ENCODE measurements at regions not wholly inside any gene's neighbourhood (a gene's known extent, or its start where the extent isn't known, plus 50 kb on each side); places are given as distances from the start of the nearest gene placed in this dataset.
"Not testable (repeated sequence)": the region's sequence is repeated elsewhere in the genome, so short reads cannot be mapped to it uniquely, and the experiment has no call there.

GRCh38 chr6:11427091-11427722, 110.3 kb upstream of the TMEM170B start:
- DNase-seq (ENCODE audit: low read depth in 2 of 2) = no peak

GRCh38 chr6:11426571-11426970, 111.0 kb upstream of the TMEM170B start:
- DNase-seq (ENCODE audit: low read depth in 2 of 2) = no peak

DNA sequence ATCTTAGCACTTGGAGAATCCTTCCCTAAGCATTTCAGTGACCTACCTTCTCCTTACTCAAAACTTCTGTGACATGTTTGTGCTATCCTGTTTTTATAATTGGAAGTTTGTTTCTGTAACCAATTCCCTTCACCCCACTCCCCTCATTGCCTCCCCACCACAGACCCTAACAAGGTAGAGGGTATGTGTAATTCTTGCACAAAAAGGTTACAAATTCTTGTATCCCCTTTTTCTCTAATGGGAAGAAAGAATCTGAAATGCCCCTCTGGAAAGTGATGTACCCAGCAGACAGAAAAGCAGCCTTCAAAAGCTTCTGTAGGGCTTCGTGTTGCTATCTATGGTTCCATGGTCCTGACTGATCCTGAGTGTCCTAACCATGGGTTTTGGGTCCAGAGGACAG, 111.7 kb upstream of the TMEM170B start:
- DNase-seq (ENCODE audit: low read depth in 2 of 2) = no peak

DNA sequence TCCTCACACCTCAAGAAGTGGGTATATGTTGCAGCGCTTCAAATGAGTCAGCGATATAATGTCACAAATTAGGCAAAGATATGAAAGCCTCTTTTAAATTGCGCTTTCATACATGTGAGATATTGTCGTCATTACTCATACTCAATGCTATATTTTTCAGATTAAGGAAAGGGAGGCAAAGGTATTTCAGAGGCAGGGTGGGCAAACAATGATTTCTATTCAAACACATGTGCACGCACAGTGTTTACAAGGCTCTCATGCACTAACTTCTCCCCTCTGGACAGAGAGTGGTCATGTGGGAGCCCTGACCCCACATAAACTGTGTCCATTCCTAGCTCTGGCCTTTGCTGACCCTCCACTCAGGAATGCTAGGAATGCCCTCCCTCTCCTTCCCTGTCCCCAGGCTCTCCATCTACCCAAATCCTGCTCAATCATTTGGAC, 112.1 kb upstream of the TMEM170B start:
- no peak for DNase-seq (ENCODE audit: low read depth in 2 of 2)

DNA sequence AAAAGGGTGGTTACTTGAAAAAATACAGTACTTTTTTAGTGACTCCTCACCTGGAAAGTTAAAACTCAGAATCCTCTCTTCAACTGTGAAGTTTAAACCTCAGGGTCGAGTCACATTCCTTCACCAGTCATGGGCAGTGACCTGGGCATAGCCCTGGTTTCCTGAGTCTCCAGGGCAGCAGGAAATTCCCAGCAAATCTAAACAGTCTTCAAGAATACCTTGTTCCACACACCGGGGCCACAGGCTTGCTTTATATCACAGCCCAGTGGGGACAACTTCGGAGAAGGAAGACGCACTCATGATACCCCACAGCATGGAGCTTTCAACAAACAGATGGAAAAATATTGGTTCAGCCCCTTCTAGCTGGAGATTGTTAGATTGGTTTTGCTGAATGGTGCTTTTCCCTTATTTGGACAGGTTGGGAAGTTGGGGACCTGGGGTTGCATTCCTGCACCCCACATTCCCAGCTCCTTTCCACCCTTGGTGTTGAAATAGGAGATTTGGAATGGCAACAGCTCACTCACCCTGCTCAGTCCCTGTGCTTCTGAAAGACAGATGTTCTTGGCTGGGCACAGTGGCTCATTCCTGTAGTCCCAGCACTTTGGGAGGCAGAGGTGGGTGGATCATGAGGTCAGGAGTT, 113.0 kb upstream of the TMEM170B start:
- DNase-seq (ENCODE audit: low read depth in 2 of 2) = no peak

DNA sequence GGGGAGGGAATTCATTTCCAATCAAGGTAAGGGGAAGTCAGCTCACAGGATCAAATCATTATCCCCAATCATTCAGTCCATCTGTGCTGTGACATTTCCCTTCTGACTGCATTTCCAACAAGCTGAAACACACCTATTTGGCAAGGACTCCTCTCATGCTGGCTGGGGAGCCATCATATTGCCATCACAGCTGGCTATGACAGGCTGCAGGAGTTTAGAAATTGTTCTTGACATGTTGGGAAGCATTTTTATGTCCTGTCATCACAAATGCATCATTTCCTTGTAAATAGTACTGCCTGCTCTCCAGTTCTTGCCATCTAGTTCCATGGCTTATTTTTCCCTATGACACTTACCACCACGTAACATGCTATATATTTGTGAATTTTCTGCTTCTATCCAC, 113.9 kb upstream of the TMEM170B start:
- DNase-seq (ENCODE audit: low read depth in 2 of 2) = no peak

DNA sequence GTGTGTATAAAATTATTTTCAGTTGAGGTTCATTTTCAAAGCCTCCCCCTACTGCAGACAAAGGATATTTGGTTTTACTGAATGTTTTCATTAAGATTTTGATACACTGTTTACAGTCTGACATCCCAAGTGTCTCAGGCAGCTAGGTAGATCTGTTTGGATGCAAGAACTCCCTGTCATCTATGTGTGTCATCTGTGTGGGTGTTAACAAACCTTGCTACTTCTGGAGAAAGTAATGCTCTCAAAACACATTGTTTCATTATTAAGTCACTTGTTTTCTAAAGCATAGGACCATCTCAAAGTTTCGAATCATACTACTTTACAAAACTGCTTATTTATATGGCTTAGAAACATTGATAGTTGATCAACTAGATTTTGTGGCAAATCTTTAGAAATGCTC, 114.5 kb upstream of the TMEM170B start:
- DNase-seq (ENCODE audit: low read depth in 2 of 2) = no peak

DNA sequence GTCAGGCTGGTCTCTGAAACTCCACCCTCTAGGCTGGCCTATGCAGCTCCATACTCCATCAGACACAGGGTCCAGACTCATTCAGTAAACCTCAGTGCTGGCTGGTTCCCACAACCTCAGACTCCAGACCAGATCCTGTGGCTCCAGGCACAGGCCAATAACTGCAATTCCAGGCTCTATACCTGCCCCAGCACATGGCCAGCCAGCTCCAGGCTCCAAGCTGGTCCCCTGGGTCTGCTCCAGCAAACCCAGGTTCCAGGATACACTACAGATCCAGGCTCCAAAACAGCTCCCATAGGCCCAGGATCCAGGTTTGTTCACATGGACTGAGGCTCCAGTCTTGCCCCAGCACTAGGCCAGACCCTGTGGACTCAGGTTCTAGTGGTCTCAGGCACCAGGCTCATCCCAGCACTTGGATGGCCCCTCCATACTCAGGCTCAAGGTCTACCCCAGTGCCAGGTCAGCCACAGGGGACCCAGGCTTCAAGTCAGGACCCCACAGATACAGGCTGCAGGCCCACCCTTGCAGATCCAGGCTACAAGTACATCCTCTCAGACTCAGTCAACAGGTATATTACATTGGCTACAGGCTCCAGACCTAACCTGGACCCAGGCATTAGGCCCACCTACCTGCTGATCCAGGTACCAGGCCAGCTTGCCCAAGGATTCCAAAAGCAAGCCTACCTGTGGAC, 117.6 kb upstream of the TMEM170B start:
- DNase-seq (ENCODE audit: low read depth in 2 of 2) = no peak

DNA sequence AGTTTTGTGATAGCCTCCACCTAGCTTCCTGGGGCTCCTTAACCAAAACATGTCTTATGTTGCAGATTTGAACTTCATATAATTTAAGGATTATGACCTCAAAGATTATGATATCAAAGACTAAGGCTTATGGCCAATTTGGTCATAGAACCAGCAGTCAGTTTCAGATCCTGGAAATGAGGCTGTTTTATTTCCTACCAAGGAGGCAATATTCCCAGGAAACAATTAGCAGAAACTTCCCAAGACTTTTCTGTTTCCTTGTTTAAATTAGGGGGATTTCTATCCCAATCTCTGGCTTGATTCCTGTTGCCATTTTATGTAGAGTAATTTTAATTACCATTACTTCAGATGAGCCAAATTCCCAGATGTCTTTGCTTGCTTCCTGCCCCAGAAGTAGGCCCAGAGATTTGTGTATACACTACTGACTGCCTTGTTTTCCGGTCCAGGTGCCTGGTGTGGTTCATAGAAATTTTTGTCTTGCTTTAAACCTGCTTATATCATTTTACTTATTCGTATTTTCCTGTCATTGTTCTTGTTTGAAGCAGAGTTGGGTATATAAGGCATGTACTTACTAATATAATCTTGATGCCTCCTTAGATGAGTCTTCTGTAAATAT, 119.2 kb upstream of the TMEM170B start:
- DNase-seq (ENCODE audit: low read depth in 2 of 2) = no peak

- DNase-seq (ENCODE audit: low read depth in 2 of 2) = no peak
These were observed 120.5 kb upstream of the TMEM170B start for GRCh38 chr6:11416936-11417576.

DNA sequence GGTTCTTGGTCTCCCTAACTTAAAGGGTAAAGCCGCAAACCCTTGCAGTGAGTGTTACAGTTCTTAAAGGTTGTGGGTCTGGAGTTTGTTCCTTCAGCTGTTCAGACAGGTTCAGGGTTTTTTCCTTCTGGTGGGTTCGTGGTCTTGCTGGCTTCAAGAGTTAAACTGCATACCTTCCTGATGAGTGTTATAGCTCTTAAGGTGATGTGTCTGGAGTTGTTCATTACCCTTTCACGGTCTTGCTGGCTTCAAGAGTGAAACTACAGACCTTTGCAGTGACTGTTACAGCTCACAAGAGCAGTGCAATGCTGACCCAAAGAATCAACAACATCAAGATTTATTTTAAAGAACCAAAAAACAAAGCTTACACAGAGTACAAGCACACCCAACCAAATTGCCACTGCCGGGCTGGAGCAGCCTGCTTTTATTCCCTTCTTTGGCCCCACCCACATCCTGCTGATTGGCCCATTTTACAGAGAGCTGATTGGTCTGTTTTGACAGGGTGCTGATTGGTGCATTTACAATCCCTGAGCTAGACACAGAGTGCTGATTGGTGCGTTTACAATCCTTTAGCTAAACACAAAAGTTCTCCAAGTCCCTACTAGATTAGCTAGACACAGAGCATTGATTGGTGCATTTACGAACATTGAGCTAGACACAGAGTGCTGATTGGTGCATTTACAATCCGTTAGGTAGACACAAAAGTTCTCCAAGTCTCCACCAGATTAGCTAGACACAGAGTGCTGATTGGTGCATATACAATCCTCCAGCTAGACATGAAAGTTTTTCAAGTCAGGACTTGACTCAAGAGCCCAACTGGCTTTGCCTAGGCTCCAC, 121.2 kb upstream of the TMEM170B start:
- DNase-seq (ENCODE audit: low read depth in 2 of 2) = not testable (repeated sequence)

DNA sequence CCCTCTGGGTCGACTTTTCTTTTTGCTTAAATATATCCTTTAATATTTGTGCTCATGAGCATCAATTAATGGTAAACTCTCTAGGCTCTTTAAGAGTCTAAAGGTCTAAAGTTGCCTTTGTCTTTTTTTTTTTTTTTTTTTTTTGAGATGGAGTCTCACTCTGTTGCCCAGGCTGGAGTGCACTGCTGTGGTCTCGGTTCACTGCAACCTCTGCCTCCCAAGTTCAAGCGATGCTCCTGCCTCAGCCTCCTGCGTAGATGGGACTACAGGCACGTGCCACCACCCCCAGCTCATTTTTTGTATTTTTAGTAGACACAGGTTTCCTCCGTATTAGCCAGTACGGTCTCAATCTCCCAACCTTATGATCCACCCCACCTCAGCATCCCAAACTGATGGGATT, 122.0 kb upstream of the TMEM170B start:
- DNase-seq (ENCODE audit: low read depth in 2 of 2) = no peak

GRCh38 chr6:11414176-11414963, 123.2 kb upstream of the TMEM170B start:
- no peak for DNase-seq (ENCODE audit: low read depth in 2 of 2)

DNA sequence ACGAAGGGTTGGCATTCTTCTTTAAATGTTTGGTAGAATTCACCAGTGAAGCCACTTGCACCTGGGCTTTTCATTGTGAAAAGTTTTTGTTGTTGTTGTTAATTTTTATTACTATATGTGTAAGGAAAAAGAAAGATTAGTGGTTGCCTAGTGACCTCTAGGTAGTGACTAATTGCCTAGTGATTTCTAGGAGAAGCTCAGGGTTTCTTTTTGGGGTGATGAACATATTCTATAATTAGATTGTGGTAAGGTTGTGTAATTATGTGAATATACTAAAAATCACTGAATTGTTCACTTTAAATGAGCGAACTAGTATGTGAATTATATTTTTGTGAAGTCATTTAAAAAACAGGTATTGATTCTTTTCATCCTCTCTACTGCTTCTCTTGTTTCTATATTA, 123.8 kb upstream of the TMEM170B start:
- no peak for DNase-seq (ENCODE audit: low read depth in 2 of 2)

GRCh38 chr6:11413117-11413687, 124.3 kb upstream of the TMEM170B start:
- DNase-seq (ENCODE audit: low read depth in 2 of 2) = no peak

GRCh38 chr6:11412616-11413015, 124.9 kb upstream of the TMEM170B start:
- DNase-seq (ENCODE audit: low read depth in 2 of 2) = no peak

GRCh38 chr6:11412011-11412424, 125.5 kb upstream of the TMEM170B start:
- no peak for DNase-seq (ENCODE audit: low read depth in 2 of 2)

GRCh38 chr6:11411593-11411992, 126.0 kb upstream of the TMEM170B start:
- DNase-seq (ENCODE audit: low read depth in 2 of 2) = no peak

- DNase-seq (ENCODE audit: low read depth in 2 of 2) = peak in 1 of 2 donors; percentile 30
These were observed 126.8 kb upstream of the TMEM170B start for GRCh38 chr6:11410539-11411307.

Measured in stimulated activated CD4-positive, alpha-beta T cell treated with anti-CD3 and anti-CD28 coated beads, Interleukin-4, amount 100 ng/mL, for 48 hours (primary cell).